ENCODE measurements at regions not wholly inside any gene's neighbourhood (a gene's known extent, or its start where the extent isn't known, plus 50 kb on each side); places are given as distances from the start of the nearest gene placed in this dataset.

GRCh38 chr6:44576132-44576631, 188.7 kb downstream of the CDC5L start:
- DNase-seq (ENCODE audit: low spot score in 2 of 2): no peak
- TF ChIP-seq CTCF (IDR thresholded peaks at IDR 0.05) (no peak), POLR2A (IDR thresholded peaks at IDR 0.05) (no peak), EP300 (IDR thresholded peaks at IDR 0.05) (no peak), POLR2AphosphoS5 (IDR thresholded peaks at IDR 0.05) (no peak)

GRCh38 chr6:44580901-44581300, 193.4 kb downstream of the CDC5L start:
- DNase-seq (ENCODE audit: low spot score in 2 of 2): no peak
- H3K27me3 ChIP-seq: no peaks in the 10 kb centered on the region
- no peaks in the 10 kb centered on the region for H3K36me3 ChIP-seq
- no peaks in the 10 kb centered on the region for H3K9me3 ChIP-seq
- 71% methylated on average over 5 of the region's 5 CpGs for WGBS
- no peaks in the 10 kb centered on the region for H3K4me1 ChIP-seq
- no peak overlapping the region for H3K27ac ChIP-seq
- TF ChIP-seq CTCF (IDR thresholded peaks at IDR 0.05): no peak
- no peak for TF ChIP-seq POLR2AphosphoS5 (IDR thresholded peaks at IDR 0.05)
- no peak for TF ChIP-seq POLR2A (IDR thresholded peaks at IDR 0.05)
- TF ChIP-seq EP300 (IDR thresholded peaks at IDR 0.05): no peak
- H3K4me3 ChIP-seq: no peak overlapping the region

More at GRCh38 chr6:44576132-44576631, 188.7 kb downstream of the CDC5L start:
- H3K36me3 ChIP-seq: no peaks in the 10 kb centered on the region
- H3K4me1 ChIP-seq: no peaks in the 10 kb centered on the region
- H3K4me3 ChIP-seq: no peak overlapping the region
- H3K27me3 ChIP-seq: no peaks in the 10 kb centered on the region
- H3K9me3 ChIP-seq: no peaks in the 10 kb centered on the region
- H3K27ac ChIP-seq: no peak overlapping the region
- WGBS: 61% methylated on average over 1 of the region's 1 CpG

GRCh38 chr6:44582930-44583329, 195.4 kb downstream of the CDC5L start:
- no peaks in the 10 kb centered on the region for H3K36me3 ChIP-seq
- DNase-seq (ENCODE audit: low spot score in 2 of 2): no peak
- TF ChIP-seq CTCF (IDR thresholded peaks at IDR 0.05) (no peak), POLR2AphosphoS5 (IDR thresholded peaks at IDR 0.05) (no peak), POLR2A (IDR thresholded peaks at IDR 0.05) (no peak), EP300 (IDR thresholded peaks at IDR 0.05) (no peak)
- H3K27ac ChIP-seq: no peak overlapping the region
- 97% methylated on average over 1 of the region's 1 CpG for WGBS
- no peak overlapping the region for H3K4me3 ChIP-seq
- no peaks in the 10 kb centered on the region for H3K4me1 ChIP-seq
- H3K9me3 ChIP-seq: no peaks in the 10 kb centered on the region
- H3K27me3 ChIP-seq: no peaks in the 10 kb centered on the region

GRCh38 chr6:44590471-44590870, 203.0 kb downstream of the CDC5L start:
- Histone ChIP-seq H3K36me3 (no peaks in the 10 kb centered on the region), H3K27ac (no peak overlapping the region), H3K9me3 (no peaks in the 10 kb centered on the region), H3K4me3 (no peak overlapping the region), H3K4me1 (no peaks in the 10 kb centered on the region), H3K27me3 (no peaks in the 10 kb centered on the region)
- WGBS: 83% methylated on average over 1 of the region's 1 CpG
- no peak for DNase-seq (ENCODE audit: low spot score in 2 of 2)
- TF ChIP-seq EP300 (IDR thresholded peaks at IDR 0.05) (no peak), POLR2A (IDR thresholded peaks at IDR 0.05) (no peak), CTCF (IDR thresholded peaks at IDR 0.05) (no peak), POLR2AphosphoS5 (IDR thresholded peaks at IDR 0.05) (no peak)

- TF ChIP-seq EP300 (IDR thresholded peaks at IDR 0.05): no peak
- peak in 1 of 2 donors; percentile 9 for TF ChIP-seq CTCF (IDR thresholded peaks at IDR 0.05)
- no peak for TF ChIP-seq POLR2A (IDR thresholded peaks at IDR 0.05)
- TF ChIP-seq POLR2AphosphoS5 (IDR thresholded peaks at IDR 0.05): no peak
- Histone ChIP-seq H3K9me3 (no peaks in the 10 kb centered on the region), H3K36me3 (no peaks in the 10 kb centered on the region), H3K27me3 (no peaks in the 10 kb centered on the region), H3K27ac (no peak overlapping the region), H3K4me1 (no peaks in the 10 kb centered on the region), H3K4me3 (no peak overlapping the region)
- 40% methylated on average over 2 of the region's 2 CpGs for WGBS
- DNase-seq (ENCODE audit: low spot score in 2 of 2): no peak
These were observed 206.0 kb downstream of the CDC5L start for GRCh38 chr6:44593539-44593944.

All from suprapubic skin (tissue), 4 donors.